NCI-H1930 (cell line): ENCODE measurements at regions not wholly inside any gene's neighbourhood (a gene's known extent, or its start where the extent isn't known, plus 50 kb on each side); places are given as distances from the start of the nearest gene placed in this dataset.
A peak's percentile ranks its signal among the peaks of the same experiment; 100 is the strongest.
"Not testable (repeated sequence)": the region's sequence is repeated elsewhere in the genome, so short reads cannot be mapped to it uniquely, and the experiment has no call there.

ENCODE experiments used
- DNase-seq, 2 experiments: peaks; one replicate each; lab custom pipeline; 2025; lab: John Stamatoyannopoulos, UW

- not testable (repeated sequence) for DNase-seq
Observed at GRCh38 chr15:44849701-44850403, 106.6 kb upstream of the TERB2 start.

GRCh38 chr15:44853304-44853950 is 103.1 kb upstream of the TERB2 start:
- DNase-seq, result peak; percentile 5 to 48

DNA sequence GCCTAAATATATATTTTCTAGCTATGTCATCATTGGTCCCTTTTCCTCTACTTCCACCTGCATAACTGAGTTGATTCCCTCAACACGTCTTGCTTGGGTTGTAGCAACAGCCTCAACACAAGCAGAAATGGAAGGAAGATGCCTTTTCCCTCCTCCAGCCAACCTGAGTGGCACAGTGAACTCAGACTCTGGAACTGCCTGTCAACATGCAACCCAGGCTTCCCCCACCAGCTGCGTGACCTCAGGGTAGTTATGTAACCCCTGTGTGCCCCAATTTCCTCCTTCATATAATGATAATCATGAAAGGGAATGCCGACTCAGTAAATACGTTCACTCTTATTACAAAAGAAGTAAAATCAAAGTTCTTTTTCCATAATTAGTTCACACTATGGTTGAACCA is 101.8 kb upstream of the TERB2 start:
- DNase-seq, result not testable (repeated sequence)

DNA sequence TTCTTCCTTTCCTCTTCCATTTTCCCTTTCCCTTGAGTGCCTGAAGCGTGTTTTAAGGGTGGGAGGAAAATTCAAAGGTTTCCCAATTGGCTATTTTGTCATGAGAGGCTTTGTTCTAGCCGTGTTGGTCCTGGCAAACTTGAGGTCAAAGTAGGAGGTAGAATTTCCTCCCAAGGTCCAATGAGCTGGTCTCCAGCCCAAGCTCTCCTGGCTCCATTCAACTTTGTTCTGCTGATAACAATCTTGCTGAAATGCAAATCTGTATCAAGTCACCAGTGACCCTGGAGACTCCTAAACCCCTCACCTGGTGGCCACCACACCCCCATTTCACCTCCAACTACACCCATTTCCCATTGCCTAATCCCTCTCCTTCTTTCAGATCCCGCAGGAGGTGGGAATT is 100.2 kb upstream of the TERB2 start:
- DNase-seq, result not testable (repeated sequence)

DNA sequence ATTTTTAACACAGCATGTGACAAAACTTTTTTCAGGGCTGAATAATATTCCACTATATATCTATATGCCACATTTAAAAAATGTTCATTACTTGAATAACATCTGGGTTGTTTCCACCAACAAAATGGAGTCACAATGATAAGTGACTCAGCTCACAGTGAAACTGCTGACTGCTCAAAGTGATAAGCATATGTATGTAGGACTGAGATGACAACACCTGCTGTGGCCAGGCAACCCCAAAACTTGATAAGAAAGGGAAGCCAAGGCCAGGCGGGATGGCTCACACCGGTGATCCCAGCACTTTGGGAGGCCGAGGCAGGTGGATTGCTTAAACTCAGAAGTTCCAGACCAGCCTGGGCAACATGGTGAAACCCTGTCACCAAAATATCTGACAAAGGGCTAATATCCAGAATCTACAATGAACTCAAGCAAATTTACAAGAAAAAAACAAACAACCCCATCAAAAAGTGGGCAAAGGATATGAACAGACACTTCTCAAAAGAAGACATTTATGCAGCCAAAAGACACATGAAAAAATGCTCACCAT is 99.2 kb upstream of the TERB2 start:
- DNase-seq, result not testable (repeated sequence)

GRCh38 chr15:44859088-44859487 is 97.4 kb upstream of the TERB2 start:
- not testable (repeated sequence) for DNase-seq

- not testable (repeated sequence) for DNase-seq
Observed at GRCh38 chr15:44860168-44860567, 96.3 kb upstream of the TERB2 start.

GRCh38 chr15:44861439-44861910 is 95.0 kb upstream of the TERB2 start:
- no peak for DNase-seq

DNA sequence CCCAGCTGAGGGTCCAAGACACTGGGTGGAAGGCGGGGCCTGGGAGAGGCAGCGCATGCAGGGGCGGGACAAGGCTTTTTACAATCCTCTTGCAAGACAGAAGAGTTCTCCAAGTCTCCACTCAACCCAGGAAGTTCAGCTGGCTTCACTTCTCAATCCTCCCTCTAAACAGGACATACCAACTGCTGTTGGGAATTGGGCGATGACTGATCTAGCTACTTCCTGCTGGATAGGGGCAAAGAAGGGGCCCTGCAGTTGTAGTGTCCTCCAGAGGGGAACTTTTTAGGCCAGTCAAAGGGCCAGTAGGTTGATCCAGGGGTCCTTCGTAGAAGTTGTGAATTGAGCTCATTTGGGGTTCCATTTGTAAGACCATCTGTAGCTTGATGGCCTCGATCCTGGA is 94.6 kb upstream of the TERB2 start:
- no peak for DNase-seq

DNA sequence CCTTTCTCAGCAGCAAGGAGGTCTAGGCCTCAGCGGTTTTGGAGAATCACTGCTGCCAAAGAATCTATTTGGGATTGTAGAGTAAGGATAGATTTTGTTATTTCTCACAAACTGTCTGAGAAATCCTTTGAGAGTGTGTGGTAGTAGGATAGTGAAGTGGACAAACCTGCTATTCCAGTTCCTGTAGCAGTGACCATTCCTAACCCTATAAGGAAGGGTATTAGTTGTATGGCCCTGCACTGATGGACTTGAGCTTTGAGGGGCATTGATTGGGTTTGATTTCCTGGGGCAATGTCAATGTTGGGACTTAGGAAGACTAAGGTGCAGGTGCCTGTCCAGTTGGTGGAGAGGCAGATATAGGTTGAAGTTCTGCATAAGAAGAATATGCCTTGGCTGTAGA is 93.6 kb upstream of the TERB2 start:
- DNase-seq, result not testable (repeated sequence)

- DNase-seq, result not testable (repeated sequence)
Observed at GRCh38 chr15:44868100-44868499, 88.4 kb upstream of the TERB2 start.

DNA sequence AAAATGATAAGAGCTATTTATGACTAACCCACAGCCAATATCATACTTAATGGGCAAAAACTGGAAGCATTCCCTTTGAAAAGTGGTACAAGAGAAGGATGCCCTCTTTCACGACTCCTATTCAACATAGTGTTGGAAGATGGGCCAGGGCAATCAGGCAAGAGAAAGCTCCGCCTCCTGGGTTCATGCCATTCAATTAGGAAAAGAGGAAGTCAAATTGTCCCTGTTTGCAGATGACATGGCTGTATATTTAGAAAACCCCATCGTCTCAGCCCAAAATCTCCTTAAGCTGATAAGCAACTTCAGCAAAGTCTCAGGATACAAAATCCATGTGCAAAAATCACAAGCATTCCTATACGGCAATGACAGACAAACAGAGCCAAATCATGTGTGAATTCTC is 86.4 kb upstream of the TERB2 start:
- not testable (repeated sequence) for DNase-seq

DNA sequence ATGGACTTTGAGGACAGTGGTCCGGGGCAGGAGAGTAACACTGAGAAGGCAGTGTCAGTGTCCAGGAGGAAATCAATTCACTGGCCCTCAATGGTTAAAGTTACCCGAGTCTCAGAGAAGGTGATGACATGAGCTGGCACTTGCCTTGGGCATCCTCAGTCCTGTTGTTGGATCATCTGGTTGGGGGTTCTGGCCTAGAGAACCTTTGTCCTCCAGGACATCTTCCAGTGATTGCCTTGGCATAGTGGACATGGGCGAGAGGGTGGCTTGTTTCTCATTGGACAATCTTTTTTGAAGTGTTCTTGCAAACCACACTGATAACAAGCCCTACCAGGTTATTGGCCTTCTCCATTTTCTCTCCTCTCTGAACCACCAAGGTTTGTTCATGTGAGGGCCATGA is 83.4 kb upstream of the TERB2 start:
- no peak for DNase-seq

DNA sequence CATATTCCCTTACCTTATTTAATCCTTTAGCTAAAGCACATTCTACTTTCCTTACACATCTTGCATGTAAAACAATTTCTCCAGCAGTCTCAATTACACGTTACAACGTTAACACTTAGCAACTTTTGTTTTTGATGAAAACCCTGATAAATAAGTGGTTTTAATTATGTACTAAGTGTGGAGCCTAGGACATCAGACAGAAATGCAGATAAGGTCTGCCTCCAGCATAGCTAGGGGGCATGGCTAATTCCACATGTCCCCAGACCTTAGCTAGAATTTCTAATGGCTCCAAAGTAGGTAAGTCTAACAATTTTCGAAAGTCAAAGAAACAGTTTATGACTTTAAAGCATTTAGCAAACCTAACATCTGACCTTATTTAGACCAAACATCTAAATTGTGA is 77.4 kb upstream of the TERB2 start:
- no peak for DNase-seq

DNA sequence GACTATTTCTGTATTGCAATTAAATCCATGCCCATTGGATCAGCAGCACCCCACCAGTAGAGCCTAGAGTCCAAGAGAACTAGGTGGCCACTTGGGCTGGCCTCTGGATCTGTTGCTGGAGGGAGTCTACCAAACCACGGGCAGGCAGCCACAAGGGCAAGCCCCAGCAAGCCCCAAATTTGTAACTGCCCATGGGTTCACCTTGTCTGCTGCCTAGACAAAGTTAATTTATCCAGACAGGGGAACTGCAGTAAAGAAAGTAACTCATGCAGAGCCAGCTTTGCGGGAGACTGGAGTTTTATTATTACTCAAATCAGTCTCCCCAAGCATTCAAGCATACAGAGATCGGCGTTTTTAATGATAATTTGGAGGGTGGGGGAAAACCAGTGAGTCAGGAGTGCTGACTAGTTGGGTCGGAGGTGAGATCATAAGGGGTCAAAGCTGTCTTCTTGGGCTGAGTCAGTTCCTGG is 74.0 kb upstream of the TERB2 start:
- no peak for DNase-seq

DNA sequence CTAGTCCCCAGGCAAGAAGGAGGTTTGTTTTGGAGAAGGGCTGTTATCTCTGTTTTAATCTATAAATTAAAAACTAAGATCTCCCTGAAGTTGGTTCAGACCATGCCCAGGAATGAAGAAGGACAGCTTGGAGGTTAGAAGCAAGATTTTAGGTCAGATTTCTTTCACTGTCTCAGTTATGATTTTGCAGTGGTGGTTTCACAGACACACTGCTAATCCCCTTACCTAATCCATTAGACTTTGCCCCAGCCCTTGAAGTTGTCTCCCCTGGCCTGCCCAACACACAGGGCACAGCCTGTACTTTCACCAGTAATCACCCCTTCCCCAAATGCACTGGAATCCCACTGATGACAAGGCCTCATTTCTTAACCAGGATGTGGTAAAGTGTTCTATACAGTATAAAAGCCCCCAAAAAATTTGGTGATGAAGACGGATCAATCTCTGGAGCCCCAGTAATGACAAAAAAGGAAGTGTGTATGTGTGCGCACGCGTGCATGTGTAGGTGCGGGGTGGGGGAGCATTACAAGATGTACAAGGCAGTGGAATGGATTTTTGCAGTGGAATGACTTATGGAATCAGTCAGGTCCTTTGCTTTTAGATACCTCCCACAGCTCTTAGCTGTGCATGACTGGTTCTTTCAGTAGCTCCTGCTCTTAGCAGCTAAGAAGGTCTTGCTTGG is 73.1 kb upstream of the TERB2 start:
- no peak for DNase-seq

GRCh38 chr15:44898890-44899651 is 57.4 kb upstream of the TERB2 start:
- DNase-seq, result not testable (repeated sequence)

GRCh38 chr15:44899775-44900174 is 56.7 kb upstream of the TERB2 start:
- not testable (repeated sequence) for DNase-seq

DNA sequence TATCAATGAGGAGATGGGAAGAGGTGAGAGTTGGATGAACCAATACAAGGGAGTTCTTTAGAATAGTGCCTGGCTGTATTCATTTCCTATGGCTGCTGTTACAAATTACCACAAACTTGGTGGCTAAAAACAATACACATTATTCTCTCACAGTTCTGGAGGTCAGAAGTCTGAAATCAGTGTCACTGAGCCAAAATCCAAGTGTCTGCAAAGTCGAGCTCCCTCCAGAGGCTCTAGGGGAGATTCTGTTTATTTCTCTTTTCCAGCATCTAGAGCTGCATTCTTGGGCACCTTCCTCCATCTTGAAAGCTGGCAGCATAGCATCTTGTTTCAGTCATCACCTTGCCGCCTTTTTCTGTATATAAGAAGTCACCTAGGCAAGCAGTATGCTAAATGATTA is 55.7 kb upstream of the TERB2 start:
- DNase-seq, result not testable (repeated sequence)

DNA sequence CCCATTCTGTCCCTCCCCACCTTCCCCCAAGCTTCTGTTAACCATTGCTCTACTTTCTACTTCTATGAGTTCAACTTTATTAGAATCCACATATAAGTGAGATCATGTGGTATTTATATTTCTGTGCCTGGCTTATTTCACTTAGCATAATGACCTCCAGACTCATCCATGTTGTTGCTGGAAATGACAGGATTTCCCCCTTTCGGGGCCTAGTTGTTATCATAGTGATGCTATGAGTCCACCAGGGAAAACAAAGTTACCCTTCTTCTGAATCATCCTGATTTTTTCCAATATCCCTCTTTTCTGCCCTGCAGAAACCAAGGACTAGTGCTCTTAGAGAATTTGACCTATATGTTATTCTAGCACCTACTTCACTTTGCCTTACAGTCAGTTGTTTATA is 53.2 kb upstream of the TERB2 start:
- not testable (repeated sequence) for DNase-seq

DNA sequence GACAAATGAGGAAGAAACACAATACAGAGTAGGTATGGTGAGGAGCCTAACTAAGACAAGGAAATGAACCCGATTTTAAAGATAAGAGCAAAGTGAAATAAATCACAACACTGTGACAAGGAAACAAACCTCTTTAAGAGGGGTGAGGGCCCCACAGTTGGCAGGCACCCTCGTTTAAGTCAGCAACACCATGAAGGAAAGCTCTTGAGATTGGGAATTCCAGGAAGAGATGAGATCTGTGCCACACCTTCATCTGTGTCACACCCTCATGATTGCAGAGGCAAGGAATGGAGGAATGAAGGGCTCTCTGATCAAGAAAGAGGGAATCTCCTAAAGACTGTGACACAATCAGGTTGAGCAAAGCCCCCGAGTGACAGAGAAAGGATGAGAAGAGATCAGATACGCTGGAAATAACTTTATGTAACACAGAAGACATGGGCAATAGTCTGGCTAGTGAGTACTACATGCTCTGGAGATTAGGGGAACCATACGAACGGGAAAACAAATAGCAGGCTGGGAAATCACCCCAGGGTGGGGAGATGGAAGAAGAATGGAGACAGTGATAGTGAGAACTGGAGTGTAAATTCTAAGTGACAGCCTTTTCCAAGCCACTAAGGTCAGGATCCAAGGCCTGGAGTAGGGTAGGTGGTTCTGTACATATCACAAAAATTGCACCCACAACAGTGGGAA is 51.7 kb upstream of the TERB2 start:
- DNase-seq, result not testable (repeated sequence)
